GM12865 (cell line): ENCODE measurements at regions not wholly inside any gene's neighbourhood (a gene's known extent, or its start where the extent isn't known, plus 50 kb on each side); places are given as distances from the start of the nearest gene placed in this dataset.

ENCODE experiments used
- DNase-seq: peaks from one replicate; pipeline ENCODE4 v3.0.0; 2010; ENCODE audit warnings: low read depth
- H3K4me3 ChIP-seq: 2 replicates; pipeline ENCODE4 v1.5.1; 2011; ENCODE audit warnings: mild to moderate bottlenecking, low read depth, low read length, control low read depth
- CTCF ChIP-seq: IDR thresholded peaks from 2 replicates; pipeline ENCODE4 v1.5.1; 2011; ENCODE audit warnings: low read length, control low read depth, low read depth, inconsistent platforms; ENCODE audit not compliant: insufficient read depth; ENCODE audit errors: missing control alignments

GRCh38 chr22:47567126-47568090 is 805.0 kb downstream of the TBC1D22A start:
- TF ChIP-seq CTCF: no peak
- DNase-seq: no peak
- no peak overlapping the region for H3K4me3 ChIP-seq

DNA sequence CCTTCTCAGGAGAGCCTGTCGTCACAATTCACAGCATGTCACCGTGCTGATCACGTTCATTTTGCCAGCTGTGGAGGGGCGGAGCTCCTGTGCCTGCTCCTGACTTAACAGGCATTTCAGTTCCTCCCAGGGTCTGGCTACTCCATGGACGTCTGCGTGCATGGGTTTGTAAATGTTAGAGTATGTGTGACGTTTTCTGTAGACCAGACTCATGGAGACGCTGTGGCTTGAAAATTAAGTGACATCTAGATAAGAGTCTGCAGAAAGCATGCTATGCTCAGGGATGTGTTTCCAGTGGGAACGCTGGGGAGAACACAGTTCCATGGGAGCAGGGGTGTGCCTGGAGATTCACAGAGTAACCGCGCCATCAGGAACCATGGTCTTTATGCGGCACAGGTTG is 804.0 kb downstream of the TBC1D22A start:
- no peak overlapping the region for H3K4me3 ChIP-seq
- no peak for TF ChIP-seq CTCF
- DNase-seq: no peak

GRCh38 chr22:47565607-47566006 is 803.2 kb downstream of the TBC1D22A start:
- no peak for TF ChIP-seq CTCF

GRCh38 chr22:47564651-47565434 is 802.4 kb downstream of the TBC1D22A start:
- no peak for DNase-seq
- H3K4me3 ChIP-seq: no peak overlapping the region
- no peak for TF ChIP-seq CTCF

More at GRCh38 chr22:47565607-47566006, 803.2 kb downstream of the TBC1D22A start:
- no peak for DNase-seq
- no peak overlapping the region for H3K4me3 ChIP-seq

DNA sequence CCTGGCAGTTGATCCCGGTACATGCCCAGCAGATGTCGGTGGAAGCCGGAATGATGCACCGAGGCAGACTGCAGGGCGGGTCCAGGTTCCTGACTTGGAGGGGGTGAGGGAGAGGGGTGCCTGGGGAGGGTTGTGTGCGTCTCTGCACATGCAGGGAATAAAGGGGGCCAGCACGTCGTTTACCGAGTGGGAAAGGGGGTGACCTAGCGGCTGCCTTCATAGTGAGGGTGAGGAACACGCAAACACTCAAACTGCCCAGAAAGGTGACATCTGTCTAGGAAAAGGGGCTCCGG is 801.7 kb downstream of the TBC1D22A start:
- DNase-seq: no peak
- TF ChIP-seq CTCF: no peak
- no peak overlapping the region for H3K4me3 ChIP-seq

DNA sequence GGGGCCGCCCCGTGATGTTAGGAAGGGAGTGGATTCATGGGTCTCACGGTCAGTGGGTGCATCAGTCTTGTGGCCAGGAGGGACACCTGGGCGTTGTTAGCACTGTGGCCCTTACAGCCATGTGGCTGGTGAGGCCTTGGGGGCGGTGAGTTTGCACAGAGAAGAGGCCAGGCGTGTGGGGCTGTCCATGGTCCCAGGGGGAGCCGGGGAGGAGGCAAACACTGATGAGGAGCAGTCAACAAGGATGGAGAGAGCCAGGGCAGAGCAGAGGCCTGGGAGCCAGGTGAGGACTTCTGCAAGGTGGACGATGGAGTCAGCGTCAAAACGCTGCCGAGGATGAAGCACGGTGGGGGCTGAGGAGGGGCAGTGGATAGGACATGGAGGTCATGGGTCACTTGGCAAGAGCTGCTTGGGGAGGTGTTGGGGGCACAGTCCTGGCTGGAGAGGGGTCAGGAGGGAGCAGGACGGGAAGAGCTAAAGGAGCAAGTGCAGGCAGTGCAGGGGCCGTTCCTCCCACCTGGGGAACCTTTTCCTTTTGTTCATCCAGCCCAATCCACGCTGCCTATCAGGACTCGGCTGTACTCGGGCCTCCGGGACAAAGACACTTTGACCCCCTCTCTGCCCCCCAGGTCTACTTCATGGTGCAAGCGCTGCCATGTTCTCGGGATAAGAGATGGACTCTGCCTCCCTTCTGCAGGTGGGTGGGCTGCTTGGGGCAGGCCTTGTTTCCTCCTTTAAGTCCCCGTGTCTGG is 801.1 kb downstream of the TBC1D22A start:
- no peak for DNase-seq
- no peak overlapping the region for H3K4me3 ChIP-seq
- no peak for TF ChIP-seq CTCF
